Right kidney (tissue), 1 donor: ENCODE measurements at regions not wholly inside any gene's neighbourhood (a gene's known extent, or its start where the extent isn't known, plus 50 kb on each side); places are given as distances from the start of the nearest gene placed in this dataset.
"Not testable (repeated sequence)": the region's sequence is repeated elsewhere in the genome, so short reads cannot be mapped to it uniquely, and the experiment has no call there.

Experiments used
- DNase-seq: peaks from one replicate; pipeline ENCODE4 v3.0.0-alpha.2; 2016

DNA sequence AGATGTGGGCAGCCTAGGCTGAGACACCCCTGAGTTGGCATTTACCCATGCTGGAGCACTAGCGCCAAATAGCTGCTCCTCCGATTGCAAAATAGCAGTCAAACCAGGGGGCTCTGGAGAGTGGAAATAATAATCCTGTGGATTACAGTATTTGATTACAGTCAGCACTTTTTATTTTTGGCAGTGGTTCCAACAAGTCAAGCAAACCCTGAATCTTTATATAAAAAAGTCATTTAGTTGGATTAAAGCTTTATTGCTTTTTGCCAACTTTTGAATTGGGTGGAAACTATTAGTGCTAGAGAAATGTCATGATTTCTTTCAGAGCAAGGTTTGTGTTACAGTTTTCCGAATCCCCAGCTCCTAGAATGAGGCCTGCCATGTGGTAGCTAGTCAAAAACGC is 99.3 kb upstream of the FAM20A start:
- DNase-seq, result no peak

DNA sequence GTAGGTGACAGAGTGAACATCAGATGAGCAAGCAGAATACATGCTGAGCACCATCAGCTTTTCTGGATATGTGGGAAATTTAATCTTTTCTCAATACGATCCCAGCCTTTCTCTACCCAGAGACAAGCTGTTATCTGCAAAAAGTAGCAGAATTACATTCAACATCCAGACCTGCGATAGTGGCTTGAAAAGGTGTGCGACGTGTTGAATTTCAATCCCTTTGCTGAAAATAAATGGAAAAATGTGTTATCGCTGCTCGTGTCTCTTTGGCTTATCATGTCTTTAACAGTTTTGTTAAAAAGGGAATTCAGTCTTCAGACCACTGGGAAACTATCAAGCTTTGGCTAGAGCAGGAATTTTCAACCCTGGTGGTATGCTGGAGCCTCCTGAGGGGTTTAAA is 98.8 kb upstream of the FAM20A start:
- DNase-seq, result no peak

DNA sequence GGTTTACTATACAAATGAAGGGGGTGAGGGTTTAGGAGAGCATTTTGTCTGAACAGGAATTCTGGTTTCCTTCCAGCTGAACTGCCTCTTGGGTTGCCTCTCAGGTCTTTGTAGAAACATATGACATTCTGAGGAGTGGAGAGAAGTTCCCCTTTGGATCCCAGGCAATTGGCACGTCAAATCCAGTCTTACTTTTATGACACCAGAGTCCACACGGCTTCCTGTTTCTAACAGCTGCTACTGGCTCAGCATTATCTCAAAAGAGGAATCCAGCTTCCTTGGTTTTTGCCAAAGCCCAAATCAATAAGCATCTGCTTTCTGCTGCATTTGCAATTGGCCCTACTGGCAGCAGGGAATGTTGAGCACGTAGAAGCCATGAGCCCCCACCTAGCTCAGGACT is 97.6 kb upstream of the FAM20A start:
- DNase-seq, result no peak

DNA sequence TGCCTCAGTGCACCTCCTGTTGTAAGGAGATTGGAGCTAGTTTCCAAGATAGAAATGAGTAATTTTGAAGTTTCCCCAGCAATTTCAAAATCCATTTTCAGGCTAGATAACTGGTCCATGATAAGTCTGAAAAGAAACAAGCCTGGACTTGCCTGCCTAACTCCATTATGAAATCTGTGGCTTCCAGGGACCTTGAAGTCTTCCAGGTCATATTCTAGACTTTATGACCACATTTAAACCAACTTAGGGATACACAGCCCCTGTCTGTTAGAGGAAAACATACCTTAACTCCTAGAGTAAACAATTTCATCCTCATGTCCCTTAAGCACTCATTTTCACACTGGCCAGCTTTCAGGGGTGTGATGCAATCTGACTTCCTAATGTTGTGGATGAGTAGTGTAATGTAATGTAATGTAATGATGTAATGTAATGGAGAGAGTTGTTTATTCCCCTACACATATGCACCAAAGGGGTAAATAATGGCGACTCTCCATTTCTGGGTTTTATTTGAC is 96.7 kb upstream of the FAM20A start:
- DNase-seq, result no peak

DNA sequence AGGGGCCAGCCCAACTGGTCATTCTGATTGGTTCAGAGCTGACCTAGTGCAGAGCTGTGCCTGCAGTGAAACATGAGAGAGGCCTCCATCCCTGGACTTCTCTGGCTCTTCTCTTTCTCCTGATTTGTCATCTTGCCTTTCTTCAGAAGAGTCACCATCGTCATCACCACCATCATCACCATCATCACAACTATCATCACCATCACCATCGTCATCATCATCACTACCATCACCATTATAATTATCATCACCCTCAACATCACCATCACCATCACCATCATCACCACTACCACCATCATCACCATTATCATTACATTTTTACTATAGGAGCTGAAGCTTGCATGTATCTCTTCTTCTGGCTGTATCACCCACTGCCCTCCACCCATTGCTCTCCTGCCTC is 94.5 kb upstream of the FAM20A start:
- DNase-seq, result no peak

DNA sequence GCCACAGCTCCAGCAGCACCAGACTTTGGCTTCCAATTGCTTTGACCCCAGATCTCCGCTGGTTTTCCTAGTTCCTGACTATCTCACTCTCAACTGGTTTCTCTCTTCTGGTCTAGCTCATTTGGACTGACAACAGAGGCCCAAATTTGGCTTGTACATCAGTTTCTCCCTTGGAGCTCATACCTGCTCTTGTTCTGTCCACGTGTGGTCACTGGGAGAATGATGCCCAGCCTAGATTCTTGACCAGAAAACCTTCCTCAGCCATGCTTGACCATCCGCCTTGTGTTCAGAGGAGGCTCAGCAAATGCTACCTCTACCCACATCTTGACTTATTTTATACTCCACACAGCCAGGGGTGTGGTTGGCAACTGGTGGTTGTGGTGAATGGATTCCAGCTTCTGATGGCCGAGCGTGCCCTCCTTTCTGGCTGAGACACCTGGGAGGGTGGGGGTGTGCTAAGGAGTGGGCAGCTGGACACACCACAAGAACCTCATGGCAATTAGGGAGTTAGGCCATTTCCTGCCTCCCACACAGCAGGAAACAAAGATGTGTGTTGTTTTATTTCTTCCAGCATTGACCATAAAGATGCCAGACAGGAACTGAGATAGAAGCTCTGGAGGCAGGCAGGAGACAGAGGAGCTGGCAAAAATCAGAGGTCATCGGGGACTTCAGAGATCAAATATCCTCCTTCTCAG is 93.8 kb upstream of the FAM20A start:
- no peak for DNase-seq

DNA sequence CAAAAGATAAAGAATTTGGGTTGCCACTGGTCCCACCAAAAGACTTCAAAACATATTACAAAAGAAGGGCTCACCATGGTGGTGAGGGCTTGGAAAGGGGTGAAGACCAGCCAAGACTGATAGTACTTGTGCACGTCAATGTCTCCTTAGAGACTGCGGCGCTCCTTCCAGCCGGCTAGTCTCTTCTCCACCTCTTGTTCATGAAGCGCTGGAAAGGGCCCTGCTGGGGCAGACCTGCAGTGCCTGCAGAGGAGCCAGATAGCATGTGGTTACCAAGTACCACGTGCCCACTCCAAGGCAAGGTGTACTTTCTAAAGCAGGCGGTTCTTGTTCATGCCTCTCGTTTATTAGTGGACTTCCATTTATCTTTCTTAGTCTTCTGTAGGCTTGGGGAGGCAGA is 92.7 kb upstream of the FAM20A start:
- no peak for DNase-seq

DNA sequence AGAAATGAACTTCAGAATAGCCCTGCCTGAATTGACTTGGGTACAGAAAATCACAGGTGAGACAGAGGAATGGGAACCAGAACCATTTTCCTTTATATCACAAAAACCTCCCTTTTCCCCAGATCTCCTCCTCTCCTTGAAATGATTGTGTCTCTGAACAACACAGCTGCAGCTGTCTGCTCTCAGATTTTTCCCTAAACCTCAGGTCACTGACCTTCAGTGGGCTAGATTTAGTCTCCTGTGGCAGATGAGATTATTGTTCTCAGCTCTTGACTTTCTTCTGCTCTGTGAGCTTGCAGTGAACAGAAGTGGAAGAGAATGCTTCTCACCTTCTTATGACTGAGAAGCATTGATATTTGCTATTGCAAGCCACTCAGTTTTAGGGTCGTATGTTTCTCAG is 92.3 kb upstream of the FAM20A start:
- no peak for DNase-seq

DNA sequence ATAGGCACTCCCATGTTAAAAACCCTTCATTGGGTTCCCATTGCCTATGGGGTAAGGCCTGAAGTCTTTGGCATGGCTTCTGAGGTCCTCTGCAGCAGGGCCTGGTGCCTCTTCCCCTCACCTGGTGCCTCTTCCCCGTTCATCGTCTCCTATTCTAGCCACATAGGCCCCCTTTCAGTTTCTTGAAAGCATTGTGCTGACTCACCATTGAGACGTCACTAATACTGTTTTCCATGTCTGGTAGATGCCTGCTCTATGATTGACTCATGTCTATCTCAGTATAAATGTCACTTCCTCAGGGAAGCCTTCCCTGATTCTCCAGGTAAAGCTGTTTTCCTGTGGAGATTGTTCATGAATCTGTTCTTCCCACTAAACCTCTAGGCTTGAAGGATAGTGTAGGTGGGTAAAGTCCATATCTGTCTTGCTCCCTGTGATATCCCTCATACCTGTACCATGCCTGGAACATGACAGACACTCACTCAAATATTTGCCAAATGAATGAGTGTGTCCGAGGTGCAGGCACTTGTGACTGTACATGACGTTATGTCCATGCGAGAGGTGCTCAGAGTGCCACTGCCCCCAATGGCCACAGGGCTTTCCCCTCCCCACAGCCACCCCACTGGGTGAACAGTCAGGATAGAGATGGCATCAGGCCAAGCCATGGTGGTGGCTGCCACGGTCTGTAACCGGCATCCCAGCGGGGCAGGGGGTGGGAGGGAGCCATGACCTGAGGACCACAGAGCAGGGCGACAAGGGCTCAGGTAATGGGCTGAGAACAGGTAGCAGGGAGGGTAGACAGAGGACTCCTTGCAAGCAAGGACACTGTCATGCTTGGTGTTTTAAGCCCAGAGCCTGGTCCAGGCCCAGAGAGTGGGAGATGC is 85.2 kb upstream of the FAM20A start:
- no peak for DNase-seq

DNA sequence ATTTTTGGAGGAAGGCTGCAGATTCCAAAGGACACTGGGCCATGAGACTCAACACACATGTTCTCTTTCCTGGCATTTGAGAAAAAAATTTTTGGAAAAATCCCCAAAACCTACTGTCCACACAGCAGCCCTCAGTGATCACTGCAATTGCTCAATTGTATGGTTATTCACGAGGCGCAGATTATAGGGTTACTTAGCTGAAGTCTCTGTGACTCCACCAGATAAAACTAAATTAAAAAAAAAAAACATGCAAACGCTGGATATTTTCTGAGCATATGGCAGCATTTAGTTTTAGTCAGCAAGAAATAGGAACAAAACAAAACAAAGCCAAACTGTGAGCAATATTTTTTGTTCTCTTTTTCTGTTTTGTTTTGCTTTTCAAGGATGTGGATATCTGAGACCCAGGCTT is 83.8 kb upstream of the FAM20A start:
- no peak for DNase-seq

DNA sequence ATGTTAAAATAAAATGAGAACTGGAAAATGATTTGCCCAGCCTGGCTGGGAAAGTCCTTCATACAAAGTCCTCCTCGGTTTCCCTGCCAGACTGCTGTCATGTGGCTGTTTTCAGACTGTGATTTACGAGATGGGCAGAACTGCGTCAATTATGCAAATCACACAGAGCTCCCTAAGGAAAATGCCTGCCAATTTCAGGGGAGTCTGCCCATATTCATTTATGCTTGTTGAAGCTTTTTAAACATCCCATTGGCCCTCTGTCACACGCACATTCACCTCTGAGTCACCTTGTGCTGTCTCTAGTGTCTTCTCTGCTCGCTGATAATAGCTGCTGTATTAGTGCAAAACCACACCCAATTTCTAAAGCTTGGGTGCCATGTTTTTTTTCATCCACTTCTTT is 81.7 kb upstream of the FAM20A start:
- no peak for DNase-seq

DNA sequence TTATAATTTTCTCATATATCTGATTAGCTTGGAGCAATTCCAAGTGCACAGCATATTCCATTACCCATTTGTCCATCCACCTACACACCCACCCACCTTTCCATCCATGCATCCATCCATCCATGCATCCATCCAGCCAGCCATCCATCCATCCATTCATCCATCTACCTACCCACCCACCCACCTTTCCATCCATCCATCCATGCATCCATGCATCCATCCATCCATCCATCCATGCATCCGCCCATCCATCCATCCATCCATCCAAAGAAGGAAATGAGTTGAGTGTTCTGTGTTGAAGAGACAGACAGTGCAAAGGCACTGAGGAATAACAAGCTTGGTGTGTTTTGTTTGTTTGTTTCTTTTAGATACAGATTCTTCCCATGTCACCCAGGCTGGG is 78.7 kb upstream of the FAM20A start:
- no peak for DNase-seq

DNA sequence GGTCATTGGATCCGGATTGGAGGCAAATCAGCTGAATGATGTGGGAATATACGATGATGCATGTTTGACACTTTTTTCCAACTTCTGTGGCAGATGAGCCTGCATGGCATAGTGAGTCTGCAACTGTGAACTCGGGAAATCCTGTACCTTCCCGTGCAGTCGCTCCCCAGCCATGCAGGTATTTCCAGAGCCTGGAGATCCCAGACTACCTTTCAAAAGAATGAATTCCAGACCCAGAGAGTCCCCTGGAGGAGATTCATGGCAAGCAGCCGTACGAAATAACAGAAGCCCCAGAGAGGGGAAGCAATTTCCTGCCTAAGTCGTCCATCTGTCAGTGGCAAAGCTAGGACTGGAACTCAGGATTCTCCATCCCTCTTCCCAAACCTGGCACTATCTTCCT is 75.7 kb upstream of the FAM20A start:
- DNase-seq, result no peak

DNA sequence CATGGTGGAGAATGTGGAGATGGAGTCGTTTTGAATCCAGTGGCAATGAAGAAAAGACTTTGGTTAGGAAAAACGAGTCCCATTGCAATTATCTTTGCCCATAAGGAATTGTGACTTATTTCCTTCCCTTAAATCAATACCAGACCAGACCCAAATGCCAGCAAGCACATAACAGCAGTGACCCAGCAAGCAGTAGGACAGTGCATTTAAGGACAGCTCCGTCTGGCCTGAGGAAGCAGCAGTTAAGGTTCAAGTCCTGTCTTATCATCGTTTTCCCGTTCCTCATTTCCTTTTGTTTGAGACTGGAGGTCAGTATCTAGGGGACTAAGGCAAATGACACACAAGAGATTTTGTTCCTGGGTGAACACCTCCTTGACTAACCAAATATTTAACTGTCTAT is 74.6 kb upstream of the FAM20A start:
- no peak for DNase-seq

DNA sequence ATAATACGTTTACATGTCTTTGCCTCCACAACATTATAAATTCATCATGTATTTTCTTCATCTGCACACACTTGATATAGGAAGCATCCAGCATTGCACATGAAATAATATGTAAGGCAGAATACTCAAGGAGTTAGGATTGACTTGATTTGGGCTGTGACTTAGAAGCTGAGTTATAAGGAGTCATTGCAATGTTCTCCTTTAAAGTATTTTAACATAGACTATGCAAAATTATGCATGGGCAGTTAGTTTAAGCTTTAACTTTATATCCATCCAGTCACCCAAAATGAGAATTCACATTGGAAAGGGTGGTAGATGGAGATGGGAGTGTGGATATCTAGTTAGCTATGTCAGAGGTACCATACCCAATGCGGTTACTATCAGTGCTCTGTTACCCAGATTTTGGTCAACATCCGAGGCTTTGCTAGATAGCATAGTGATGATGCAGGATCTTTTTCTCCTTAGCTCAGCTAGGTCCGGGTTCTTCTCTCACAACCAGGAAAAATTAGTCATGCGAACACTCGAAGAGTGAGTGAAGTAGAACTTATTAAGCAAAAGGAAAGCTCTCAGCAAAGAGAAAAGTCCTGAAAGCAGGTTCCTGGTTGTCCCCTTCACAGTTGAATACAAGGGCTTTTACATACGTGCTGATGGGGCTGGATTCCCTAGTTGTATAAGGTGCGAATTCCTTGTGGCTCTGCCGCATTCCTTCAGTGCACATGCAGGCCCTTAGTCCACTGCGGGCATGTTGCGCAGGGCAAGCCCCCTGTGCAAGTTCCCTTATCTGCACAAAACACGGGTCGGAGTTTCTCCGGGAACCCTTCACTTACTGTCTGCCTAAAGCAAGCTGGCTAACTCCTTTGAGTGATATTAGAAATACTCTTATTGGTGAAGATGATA is 73.1 kb upstream of the FAM20A start:
- DNase-seq, result no peak

DNA sequence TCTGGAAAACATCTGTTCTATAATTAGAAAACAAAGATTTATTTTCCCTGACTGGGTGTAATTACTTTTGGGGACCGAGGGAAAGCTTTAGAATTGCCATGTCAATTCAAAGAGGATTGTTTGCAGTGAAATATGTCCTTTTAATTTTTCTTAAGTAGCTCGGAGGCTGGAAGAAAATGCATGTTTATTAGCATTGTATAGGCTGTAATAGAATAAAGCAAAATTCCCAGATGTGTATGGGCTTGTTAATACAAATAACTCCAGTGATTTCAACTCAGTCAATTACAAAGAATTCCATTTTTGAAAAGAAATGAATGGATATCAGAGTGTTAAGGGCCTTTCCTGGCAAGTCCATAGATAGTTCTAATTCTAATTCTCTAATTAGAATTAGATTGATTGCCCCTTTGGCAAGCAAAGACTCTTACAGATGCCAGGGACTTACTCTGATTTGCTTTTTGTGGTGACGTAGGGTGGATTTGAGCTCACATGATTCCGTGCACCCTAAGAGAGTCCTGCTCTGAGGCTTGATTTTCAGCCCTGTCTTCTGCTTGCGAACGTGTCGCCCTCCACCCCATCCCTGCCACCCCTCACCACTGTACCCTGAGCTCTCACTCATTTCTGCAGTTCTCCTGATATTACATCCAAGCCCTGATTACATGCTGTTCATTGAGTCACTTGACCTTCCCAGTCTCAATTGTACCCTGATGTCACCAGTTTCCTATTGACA is 70.0 kb upstream of the FAM20A start:
- DNase-seq, result no peak

DNA sequence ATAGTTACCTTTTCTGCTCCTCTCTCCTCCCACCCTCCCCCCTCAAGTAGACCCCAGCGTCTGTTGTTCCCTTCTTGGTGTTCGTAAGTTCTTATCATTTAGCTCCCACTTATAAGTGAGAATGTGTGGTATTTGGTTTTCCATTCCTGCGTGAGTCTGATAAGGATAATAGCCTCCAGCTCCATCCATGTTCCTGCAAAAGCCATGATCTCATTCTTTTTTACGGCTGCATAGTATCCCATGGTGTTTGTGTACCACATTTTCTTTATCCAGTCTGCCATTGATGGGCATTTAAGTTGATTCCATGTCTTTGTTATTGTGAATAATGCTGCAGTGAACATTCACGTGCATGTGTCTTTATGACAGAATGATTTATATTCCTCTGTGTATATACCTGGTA is 65.3 kb upstream of the FAM20A start:
- not testable (repeated sequence) for DNase-seq

DNA sequence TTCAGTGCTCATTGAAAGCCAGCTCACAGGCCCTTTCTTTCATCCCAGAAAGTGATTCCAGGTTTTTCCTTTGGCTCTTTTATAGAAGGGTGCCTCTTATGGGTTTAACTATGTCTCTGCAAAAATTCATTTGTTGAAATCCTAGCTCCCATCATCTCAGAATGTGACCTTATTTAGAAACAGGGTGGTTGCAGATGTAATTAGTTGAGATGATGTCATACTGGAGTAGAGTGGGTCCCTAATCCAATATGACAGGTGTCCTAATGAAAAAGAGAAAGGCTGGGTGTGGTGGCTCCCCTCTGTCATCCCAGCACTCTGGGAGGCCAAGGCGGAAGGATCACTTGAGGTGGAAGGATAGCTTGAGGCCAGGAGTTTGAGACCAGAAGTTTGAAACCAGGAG is 64.2 kb upstream of the FAM20A start:
- no peak for DNase-seq

DNA sequence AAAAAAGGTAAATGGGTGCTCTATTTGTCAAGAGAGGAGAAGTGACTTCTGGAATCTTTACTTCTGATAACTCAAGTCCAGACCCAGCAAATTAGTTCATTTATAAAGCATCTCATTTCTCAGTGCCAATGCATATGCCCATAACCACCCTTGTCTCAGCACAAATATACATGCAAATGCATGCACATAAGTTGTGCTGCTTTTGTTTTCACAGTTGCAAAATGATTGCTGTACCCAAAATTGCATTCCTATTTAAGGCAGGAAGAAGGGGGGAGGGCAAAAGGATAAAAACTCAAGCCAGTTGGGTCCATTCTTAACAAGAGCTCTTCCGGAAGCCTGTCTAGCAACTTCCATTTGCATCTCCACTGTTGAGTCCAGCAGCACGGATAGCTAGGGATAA is 61.3 kb upstream of the FAM20A start:
- DNase-seq, result no peak

DNA sequence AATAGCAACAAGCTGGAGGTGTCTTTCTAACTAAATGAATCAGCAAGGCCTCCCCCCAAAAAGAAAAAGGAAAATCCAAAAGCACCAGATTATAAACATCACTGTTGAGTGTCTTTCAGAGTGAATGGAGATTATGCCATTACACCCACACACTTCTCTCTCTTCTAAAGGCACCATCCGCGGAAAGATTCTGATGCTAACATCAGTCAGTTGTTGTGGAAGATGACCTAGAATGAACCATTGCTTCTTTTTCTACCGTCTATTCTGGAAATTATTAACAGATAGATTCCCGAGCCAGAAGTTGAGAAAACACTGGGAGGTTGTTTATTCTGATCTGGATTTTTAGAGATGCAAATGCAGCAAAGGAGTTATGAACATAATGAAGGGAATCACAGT is 60.9 kb upstream of the FAM20A start:
- no peak for DNase-seq

DNA sequence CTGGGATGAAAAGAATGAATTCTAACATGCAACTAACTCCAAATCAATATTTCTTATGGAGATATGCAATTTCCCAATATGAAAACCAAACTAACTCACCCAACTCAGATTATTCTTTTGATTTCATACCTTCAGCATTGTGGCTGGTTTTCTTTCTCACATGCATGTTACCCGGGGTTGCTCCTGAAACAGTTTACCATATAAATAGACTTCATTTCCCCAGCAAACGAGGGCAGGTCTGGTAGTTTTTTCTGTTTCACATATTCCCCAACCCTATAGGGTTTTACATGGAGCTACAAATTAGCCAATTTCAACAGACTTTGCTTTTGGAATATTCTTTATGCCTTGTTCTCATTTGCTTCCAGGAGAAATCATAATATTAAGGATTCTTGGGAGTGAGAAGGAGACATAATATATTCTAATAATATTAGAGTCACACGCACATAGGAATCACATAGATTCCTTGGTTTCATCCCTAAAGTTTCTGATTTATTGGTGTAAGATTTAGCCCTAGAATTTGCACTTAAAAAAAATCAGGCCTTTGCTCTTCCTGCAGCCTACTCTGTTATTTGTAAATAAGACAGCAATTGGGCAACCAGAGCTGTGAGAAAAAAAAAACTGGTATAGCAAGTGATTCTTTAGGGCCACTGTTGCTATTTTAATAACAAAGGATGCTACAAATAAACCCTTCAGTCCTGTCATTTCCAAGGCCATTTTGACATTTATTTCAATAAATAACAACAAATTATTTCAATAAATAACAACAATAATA is 60.3 kb upstream of the FAM20A start:
- DNase-seq, result no peak
